ENCODE measurements at regions not wholly inside any gene's neighbourhood (a gene's known extent, or its start where the extent isn't known, plus 50 kb on each side); places are given as distances from the start of the nearest gene placed in this dataset.
A peak's percentile ranks its signal among the peaks of the same experiment; 100 is the strongest.

GRCh38 chr2:66021296-66021695 lies 413.6 kb upstream of the MEIS1 start:
- no peaks in the 10 kb centered on the region for H3K4me1 Mint-ChIP-seq
- peaks cover 4% of the 10 kb centered on the region for H3K27me3 Mint-ChIP-seq (ENCODE audit: low read depth)
- no peaks in the 10 kb centered on the region for H3K36me3 Mint-ChIP-seq (ENCODE audit: low read depth)
- no peak overlapping the region for H3K27ac Mint-ChIP-seq
- H3K4me3 Mint-ChIP-seq, result no peak overlapping the region
- H3K9me3 Mint-ChIP-seq, result peaks cover 10% of the 10 kb centered on the region
- TF ChIP-seq CTCF (IDR thresholded peaks at IDR 0.05; ENCODE audit: unreplicated experiment in 3 of 3), result no peak

- Mint-ChIP-seq H3K9me3 (peaks cover 2% of the 10 kb centered on the region), H3K4me1 (peaks cover 10% of the 10 kb centered on the region), H3K27ac (no peak overlapping the region), H3K27me3 (ENCODE audit: low read depth) (peaks cover 7% of the 10 kb centered on the region), H3K4me3 (no peak overlapping the region), H3K36me3 (ENCODE audit: low read depth) (no peaks in the 10 kb centered on the region)
- TF ChIP-seq CTCF (IDR thresholded peaks at IDR 0.05; ENCODE audit: unreplicated experiment in 3 of 3), result no peak
Measured at GRCh38 chr2:66017763-66018162, 417.2 kb upstream of the MEIS1 start.

DNA sequence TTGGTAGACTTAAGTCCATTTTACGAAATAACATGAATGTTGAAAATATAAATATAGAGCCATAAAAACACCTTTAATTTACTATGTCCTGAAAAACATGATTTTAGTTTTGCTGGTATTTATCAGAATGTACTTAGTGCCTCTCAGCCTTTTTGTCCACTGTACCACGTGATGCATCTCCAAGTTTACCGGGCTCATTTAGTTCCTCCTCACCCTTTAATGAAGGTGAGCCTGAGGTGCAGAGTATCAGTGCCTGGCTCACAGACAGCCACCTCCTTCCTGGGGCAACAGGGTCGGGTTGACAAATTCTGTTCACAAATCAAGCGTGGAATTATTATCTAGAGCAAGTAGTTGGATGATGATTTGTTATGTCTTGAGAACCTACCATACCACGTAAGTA lies 420.5 kb upstream of the MEIS1 start:
- Mint-ChIP-seq H3K9me3 (peaks cover 4% of the 10 kb centered on the region), H3K27me3 (ENCODE audit: low read depth) (peaks cover 6% of the 10 kb centered on the region), H3K4me1 (peaks cover 10% of the 10 kb centered on the region), H3K36me3 (ENCODE audit: low read depth) (peaks cover 3% of the 10 kb centered on the region), H3K27ac (peak overlapping the region in 1 of 3 experiments; percentile 51), H3K4me3 (no peak overlapping the region)
- TF ChIP-seq CTCF (IDR thresholded peaks at IDR 0.05; ENCODE audit: unreplicated experiment in 3 of 3), result no peak

DNA sequence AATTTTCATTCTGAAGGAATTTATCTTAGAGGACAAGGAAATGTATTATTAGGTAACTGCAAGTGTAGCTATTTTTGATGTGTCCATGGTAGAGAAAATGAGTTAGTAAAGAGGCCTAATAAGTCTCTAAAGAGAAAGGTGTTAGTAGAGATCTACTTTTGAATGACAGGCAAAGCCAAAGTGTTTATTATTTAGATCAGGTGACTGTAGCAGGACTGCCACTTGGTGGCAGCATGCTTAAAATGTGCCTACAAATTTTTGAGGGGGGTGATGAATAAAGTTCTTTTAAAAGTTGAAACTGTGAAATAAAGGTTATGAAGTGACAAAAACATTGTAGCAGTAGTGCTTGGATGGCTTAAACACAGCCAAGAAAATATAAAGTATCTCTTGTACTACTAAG lies 421.5 kb upstream of the MEIS1 start:
- H3K27ac Mint-ChIP-seq, result peak overlapping the region in 1 of 3 experiments; percentile 8
- H3K27me3 Mint-ChIP-seq (ENCODE audit: low read depth), result peaks cover 4% of the 10 kb centered on the region
- no peak overlapping the region for H3K4me3 Mint-ChIP-seq
- peaks cover 10% of the 10 kb centered on the region for H3K4me1 Mint-ChIP-seq
- H3K36me3 Mint-ChIP-seq (ENCODE audit: low read depth), result peaks cover 3% of the 10 kb centered on the region
- no peak for TF ChIP-seq CTCF (IDR thresholded peaks at IDR 0.05; ENCODE audit: unreplicated experiment in 3 of 3)
- H3K9me3 Mint-ChIP-seq, result peaks cover 4% of the 10 kb centered on the region

GRCh38 chr2:66003931-66004330 lies 431.0 kb upstream of the MEIS1 start:
- TF ChIP-seq CTCF (IDR thresholded peaks at IDR 0.05; ENCODE audit: unreplicated experiment in 3 of 3), result no peak
- no peaks in the 10 kb centered on the region for H3K36me3 Mint-ChIP-seq (ENCODE audit: low read depth)
- H3K4me1 Mint-ChIP-seq, result no peaks in the 10 kb centered on the region
- peaks cover 2% of the 10 kb centered on the region for H3K9me3 Mint-ChIP-seq
- peaks cover 12% of the 10 kb centered on the region for H3K27me3 Mint-ChIP-seq (ENCODE audit: low read depth)
- no peak overlapping the region for H3K4me3 Mint-ChIP-seq
- no peak overlapping the region for H3K27ac Mint-ChIP-seq

DNA sequence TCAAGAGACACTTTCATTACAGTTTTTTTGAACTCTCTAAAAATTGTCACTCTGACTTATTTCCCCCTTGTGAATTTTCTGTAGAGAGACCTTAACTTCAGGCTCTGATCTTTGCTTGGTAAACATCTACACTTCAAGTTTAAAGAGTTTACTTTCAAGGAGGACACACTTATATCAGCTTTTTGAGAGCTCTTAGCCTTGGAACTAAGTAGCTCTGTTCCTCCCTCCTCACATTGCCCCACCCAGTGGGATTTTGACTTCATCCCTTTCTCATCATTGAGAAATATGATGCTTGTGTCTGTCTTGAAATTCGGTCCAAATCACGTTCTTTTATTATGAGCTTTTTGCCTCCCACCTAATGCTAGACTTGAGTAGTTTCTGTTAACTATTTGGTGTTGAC lies 433.4 kb upstream of the MEIS1 start:
- TF ChIP-seq CTCF (IDR thresholded peaks at IDR 0.05; ENCODE audit: unreplicated experiment in 3 of 3), result no peak
- H3K4me3 Mint-ChIP-seq, result no peak overlapping the region
- no peak overlapping the region for H3K27ac Mint-ChIP-seq
- no peaks in the 10 kb centered on the region for H3K36me3 Mint-ChIP-seq (ENCODE audit: low read depth)
- H3K27me3 Mint-ChIP-seq (ENCODE audit: low read depth), result peaks cover 12% of the 10 kb centered on the region
- no peaks in the 10 kb centered on the region for H3K4me1 Mint-ChIP-seq
- H3K9me3 Mint-ChIP-seq, result peaks cover 2% of the 10 kb centered on the region

Data from nephron (organoid).